Adrenal gland (tissue), 9 donors: ENCODE measurements at regions not wholly inside any gene's neighbourhood (a gene's known extent, or its start where the extent isn't known, plus 50 kb on each side); places are given as distances from the start of the nearest gene placed in this dataset.
A peak's percentile ranks its signal among the peaks of the same experiment; 100 is the strongest.
"Not testable (repeated sequence)": the region's sequence is repeated elsewhere in the genome, so short reads cannot be mapped to it uniquely, and the experiment has no call there.

ENCODE experiments used
- DNase-seq, 7 donors: peaks; one replicate each; pipeline ENCODE4 v3.0.0-alpha.2; 2019 to 2020
- H3K27ac ChIP-seq, 5 donors: fragments of 200-600 bp; sonication (generic) in 4 of 5; 1 replicate in 3 of 5; 2 replicates in 2 of 5; pipeline versions ENCODE4 v1.5.1 to v1.8.0; 2016 to 2020; ENCODE audit warnings: mild to moderate bottlenecking in 1 of 5
- H3K27me3 ChIP-seq: fragments of 200-600 bp; 2 replicates; pipeline ENCODE4 v1.8.0; 2021
- H3K36me3 ChIP-seq, 2 donors: fragments of 200-600 bp; replicated peaks in 1 of 2; 1 replicate in 1 of 2; 2 replicates in 1 of 2; pipeline versions ENCODE4 v1.5.1 to v1.8.0; 2018 to 2022
- H3K4me1 ChIP-seq, 2 donors: fragments of 200-600 bp; replicated peaks in 1 of 2; 1 replicate in 1 of 2; 2 replicates in 1 of 2; pipeline versions ENCODE4 v1.5.1 to v1.8.0; 2018 to 2021
- H3K4me3 ChIP-seq, 4 donors: fragments of 200-600 bp; sonication (generic) in 3 of 4; one replicate each; pipeline ENCODE4 v1.5.1; 2016 to 2018
- H3K9me3 ChIP-seq, 3 donors: fragments of 200-600 bp; sonication (generic) in 1 of 3; replicated peaks in 1 of 3; 1 replicate in 2 of 3; 2 replicates in 1 of 3; pipeline versions ENCODE4 v1.5.1 to v1.8.0; 2016 to 2021
- CTCF ChIP-seq, 6 experiments: fragments of 450-650 bp in 4 of 6; fragments of 200-600 bp in 2 of 6; sonication (generic) in 1 of 6; IDR thresholded peaks; 1 replicate in 5 of 6; 2 replicates in 1 of 6; pipeline versions ENCODE4 v1.5.1 to v1.8.0; 2016 to 2021; ENCODE audit warnings: antibody characterized with exemption in 6 of 6, mild to moderate bottlenecking in 2 of 6, moderate library complexity in 1 of 6
- POLR2A ChIP-seq, 2 donors: fragments of 450-650 bp; IDR thresholded peaks; one replicate each; pipeline ENCODE4 v1.6.1; 2017; ENCODE audit warnings: antibody characterized with exemption in 2 of 2, mild to moderate bottlenecking in 2 of 2, moderate library complexity in 1 of 2
- WGBS, 4 donors: extraction: QIAGEN DNeasy Blood & Tissue Kit in 2 of 4; methylation state at CpG; one replicate each; pipeline versions ENCODE4 v1.1.5 to v1.1.7; 2013 to 2017; 5-methylcytosine and 5-hydroxymethylcytosine counted together
- intact Hi-C, 2 donors: fragments of 100-400 bp; cut with DNase I; formaldehyde crosslinking; loops; one replicate each; pipeline versions ENCODE4 v1.14.1 to v1.15.0; 2022 to 2023
- donor health status: healthy with polysubstance abuse.
- donor health status: Bipolar disorder and iron deficiency.
- donor health status: DM: yes; HTN: yes; CAD: no.
- donor health status: DM: no; HTN: no; CAD: no.
- donor health status: DM: no; HTN: no; CAD: no.

- H3K9me3 ChIP-seq, result peaks cover 0 to 10% (median 0%) of the 10 kb centered on the region in 3 donors
- no peak for DNase-seq
- H3K4me3 ChIP-seq, result no peak overlapping the region
- TF ChIP-seq POLR2A (IDR thresholded peaks at IDR 0.05), result no peak
- no peak for TF ChIP-seq CTCF (IDR thresholded peaks at IDR 0.05)
- H3K4me1 ChIP-seq, result peaks cover 0 to 9% of the 10 kb centered on the region in 2 donors
- H3K27ac ChIP-seq, result no peak overlapping the region
- intact Hi-C loops, result no loop called here
- no peaks in the 10 kb centered on the region for H3K36me3 ChIP-seq
- 86 to 100% (median 93%) methylated on average over 1 of the region's 1 CpG for WGBS, 4 donors
- no peaks in the 10 kb centered on the region for H3K27me3 ChIP-seq
These were observed 1731.0 kb downstream of the SLITRK5 start for GRCh38 chr13:89402211-89402610.

GRCh38 chr13:89406096-89406495 is 1734.9 kb downstream of the SLITRK5 start:
- H3K27me3 ChIP-seq, H3K9me3 ChIP-seq, H3K4me1 ChIP-seq, H3K36me3 ChIP-seq, DNase-seq, intact Hi-C loops, H3K27ac ChIP-seq, H3K4me3 ChIP-seq: not testable (repeated sequence)
- 83 to 92% (median 88%) methylated on average over 6 of the region's 6 CpGs for WGBS, 4 donors

- no peak overlapping the region for H3K27ac ChIP-seq
- H3K27me3 ChIP-seq, result no peaks in the 10 kb centered on the region
- intact Hi-C loops, result no loop called here
- no peaks in the 10 kb centered on the region for H3K4me1 ChIP-seq
- no peak overlapping the region for H3K4me3 ChIP-seq
- no peaks in the 10 kb centered on the region for H3K36me3 ChIP-seq
- WGBS, 4 donors, result 67 to 82% (median 75%) methylated on average over 4 of the region's 4 CpGs
- DNase-seq, result no peak
- TF ChIP-seq POLR2A (IDR thresholded peaks at IDR 0.05) (no peak), CTCF (IDR thresholded peaks at IDR 0.05) (no peak)
- no peaks in the 10 kb centered on the region for H3K9me3 ChIP-seq
These were observed 1736.2 kb downstream of the SLITRK5 start for GRCh38 chr13:89407357-89407756.

GRCh38 chr13:89432997-89433396 is 1761.8 kb downstream of the SLITRK5 start:
- WGBS, 4 donors, result 54 to 57% (median 56%) methylated on average over 2 of the region's 2 CpGs
- Histone ChIP-seq H3K9me3 (no peaks in the 10 kb centered on the region), H3K27ac (no peak overlapping the region), H3K27me3 (no peaks in the 10 kb centered on the region), H3K4me3 (no peak overlapping the region), H3K4me1 (no peaks in the 10 kb centered on the region), H3K36me3 (no peaks in the 10 kb centered on the region)
- intact Hi-C loops, result no loop called here
- TF ChIP-seq CTCF (IDR thresholded peaks at IDR 0.05) (no peak), POLR2A (IDR thresholded peaks at IDR 0.05) (no peak)
- no peak for DNase-seq

- intact Hi-C loops, H3K27ac ChIP-seq, H3K9me3 ChIP-seq, H3K36me3 ChIP-seq, H3K4me1 ChIP-seq, H3K4me3 ChIP-seq, H3K27me3 ChIP-seq: not testable (repeated sequence)
- WGBS, 4 donors, result 69 to 88% (median 81%) methylated on average over 4 of the region's 4 CpGs
- peak in 4 of 6 experiments; percentile 22 to 38 (median 27) for TF ChIP-seq CTCF (IDR thresholded peaks at IDR 0.05)
- peak in 4 of 7 donors; percentile 26 to 34 (median 30) for DNase-seq
These were observed 1763.5 kb downstream of the SLITRK5 start for GRCh38 chr13:89434624-89435023.
